Stimulated activated CD4-positive, alpha-beta T cell treated with anti-CD3 and anti-CD28 coated beads, TNF-alpha, amount 100 ng/mL, for 1 hour (primary cell): ENCODE measurements at regions not wholly inside any gene's neighbourhood (a gene's known extent, or its start where the extent isn't known, plus 50 kb on each side); places are given as distances from the start of the nearest gene placed in this dataset.
"Not testable (repeated sequence)": the region's sequence is repeated elsewhere in the genome, so short reads cannot be mapped to it uniquely, and the experiment has no call there.

Experiments used
- DNase-seq, 3 donors: peaks; one replicate each; pipeline ENCODE4 v3.0.0-alpha.2; 2020; ENCODE audit warnings: low read depth in 3 of 3, low spot score in 1 of 3

- no peak for DNase-seq
Measured at GRCh38 chr10:29828956-29829355, 194.2 kb upstream of the SVIL start.

GRCh38 chr10:29828440-29828894, 193.7 kb upstream of the SVIL start:
- DNase-seq: no peak

- DNase-seq: no peak
Measured at GRCh38 chr10:29827512-29827911, 192.7 kb upstream of the SVIL start.

- no peak for DNase-seq
Measured at GRCh38 chr10:29826801-29827450, 192.2 kb upstream of the SVIL start.

- no peak for DNase-seq
Measured at GRCh38 chr10:29826221-29826620, 191.4 kb upstream of the SVIL start.

GRCh38 chr10:29823553-29824080, 188.8 kb upstream of the SVIL start:
- DNase-seq: no peak

GRCh38 chr10:29820890-29821461, 186.2 kb upstream of the SVIL start:
- no peak for DNase-seq

GRCh38 chr10:29816801-29817558, 182.2 kb upstream of the SVIL start:
- DNase-seq: no peak

GRCh38 chr10:29815572-29815971, 180.8 kb upstream of the SVIL start:
- DNase-seq: no peak

GRCh38 chr10:29811751-29812427, 177.1 kb upstream of the SVIL start:
- no peak for DNase-seq

- no peak for DNase-seq
Measured at GRCh38 chr10:29810816-29811215, 176.0 kb upstream of the SVIL start.

- not testable (repeated sequence) for DNase-seq
Measured at GRCh38 chr10:29810231-29810630, 175.5 kb upstream of the SVIL start.

GRCh38 chr10:29809383-29809782, 174.6 kb upstream of the SVIL start:
- DNase-seq: no peak

- DNase-seq: no peak
Measured at GRCh38 chr10:29807163-29807806, 172.5 kb upstream of the SVIL start.

GRCh38 chr10:29806350-29806788, 171.6 kb upstream of the SVIL start:
- no peak for DNase-seq

- no peak for DNase-seq
Measured at GRCh38 chr10:29805134-29805723, 170.5 kb upstream of the SVIL start.

- DNase-seq: no peak
Measured at GRCh38 chr10:29804025-29804852, 169.5 kb upstream of the SVIL start.

- DNase-seq: no peak
Measured at GRCh38 chr10:29802171-29802570, 167.4 kb upstream of the SVIL start.

- DNase-seq: no peak
Measured at GRCh38 chr10:29798921-29799690, 164.3 kb upstream of the SVIL start.
